ENCODE measurements at regions not wholly inside any gene's neighbourhood (a gene's known extent, or its start where the extent isn't known, plus 50 kb on each side); places are given as distances from the start of the nearest gene placed in this dataset.

DNA sequence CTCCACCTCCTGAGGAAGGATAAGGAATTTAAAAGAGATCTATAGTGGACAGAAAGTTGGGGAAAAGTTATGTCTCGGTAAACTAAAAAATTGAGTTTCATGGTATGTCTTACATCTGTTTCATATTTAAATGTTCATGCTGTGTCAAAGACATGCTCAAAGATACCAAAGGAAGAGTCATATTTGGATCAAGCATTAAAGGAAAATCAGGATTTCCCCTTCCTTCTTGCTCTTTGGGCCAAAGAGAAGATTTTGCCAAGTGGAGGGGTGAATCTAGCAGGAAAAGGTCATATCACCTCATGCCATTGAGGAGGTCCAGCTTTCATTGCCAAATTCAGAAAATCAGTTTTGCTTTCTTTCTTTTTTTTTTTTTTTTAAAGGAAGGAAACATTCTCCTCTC is 192.4 kb downstream of the OGFRL1 start:
- DNase-seq (ENCODE audit: low read depth in 2 of 2), result no peak

GRCh38 chr6:71481801-71482200 is 193.2 kb downstream of the OGFRL1 start:
- no peak for DNase-seq (ENCODE audit: low read depth in 2 of 2)

GRCh38 chr6:71482742-71483141 is 194.1 kb downstream of the OGFRL1 start:
- DNase-seq (ENCODE audit: low read depth in 2 of 2), result no peak

DNA sequence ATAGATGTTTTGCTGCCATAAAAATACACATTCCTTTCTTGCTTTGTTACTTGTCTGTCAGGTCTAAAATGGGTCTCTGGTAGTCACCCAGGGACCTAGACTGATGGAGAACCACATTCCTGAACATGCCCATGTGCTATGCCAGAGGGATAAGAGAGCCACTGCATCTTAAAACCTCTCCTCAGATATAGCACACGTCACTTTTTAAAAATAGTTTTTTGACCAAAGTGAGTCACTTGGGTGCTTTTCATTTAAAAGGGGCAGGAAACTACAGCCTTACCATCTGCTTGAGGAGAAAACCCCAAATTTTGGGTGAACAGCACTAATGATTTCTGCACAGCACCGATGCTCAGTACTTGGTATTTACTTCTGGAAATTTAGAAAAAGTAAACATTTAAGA is 197.8 kb downstream of the OGFRL1 start:
- no peak for DNase-seq (ENCODE audit: low read depth in 2 of 2)

GRCh38 chr6:71488186-71488585 is 199.6 kb downstream of the OGFRL1 start:
- DNase-seq (ENCODE audit: low read depth in 2 of 2), result no peak

- DNase-seq (ENCODE audit: low read depth in 2 of 2), result peak; percentile 71 to 74
Observed at GRCh38 chr6:71489736-71490135, 201.1 kb downstream of the OGFRL1 start.

DNA sequence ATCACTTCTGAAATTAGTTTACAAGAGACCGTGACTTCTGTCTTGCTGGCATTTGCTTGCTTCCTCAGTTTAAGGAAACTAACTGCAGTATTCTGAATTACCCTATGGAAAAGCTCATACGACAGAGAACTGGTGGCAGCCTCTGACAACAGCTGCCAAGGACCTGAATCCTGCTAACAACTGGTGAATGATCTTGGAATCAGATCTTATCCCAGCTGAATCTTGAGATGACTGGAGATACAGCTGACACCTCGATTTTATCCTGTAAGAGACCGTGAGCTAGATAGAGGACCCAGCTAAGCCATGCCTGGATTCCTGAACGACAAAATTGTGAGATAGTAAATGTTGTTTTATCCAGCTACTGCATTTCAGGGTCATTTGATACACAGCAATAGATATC is 202.3 kb downstream of the OGFRL1 start:
- DNase-seq (ENCODE audit: low read depth in 2 of 2), result no peak

GRCh38 chr6:71491844-71492243 is 203.2 kb downstream of the OGFRL1 start:
- DNase-seq (ENCODE audit: low read depth in 2 of 2), result no peak

- no peak for DNase-seq (ENCODE audit: low read depth in 2 of 2)
Observed at GRCh38 chr6:71492668-71493067, 204.1 kb downstream of the OGFRL1 start.

GRCh38 chr6:71496018-71496721 is 207.6 kb downstream of the OGFRL1 start:
- no peak for DNase-seq (ENCODE audit: low read depth in 2 of 2)

GRCh38 chr6:71496722-71497033 is 208.1 kb downstream of the OGFRL1 start:
- no peak for DNase-seq (ENCODE audit: low read depth in 2 of 2)

DNA sequence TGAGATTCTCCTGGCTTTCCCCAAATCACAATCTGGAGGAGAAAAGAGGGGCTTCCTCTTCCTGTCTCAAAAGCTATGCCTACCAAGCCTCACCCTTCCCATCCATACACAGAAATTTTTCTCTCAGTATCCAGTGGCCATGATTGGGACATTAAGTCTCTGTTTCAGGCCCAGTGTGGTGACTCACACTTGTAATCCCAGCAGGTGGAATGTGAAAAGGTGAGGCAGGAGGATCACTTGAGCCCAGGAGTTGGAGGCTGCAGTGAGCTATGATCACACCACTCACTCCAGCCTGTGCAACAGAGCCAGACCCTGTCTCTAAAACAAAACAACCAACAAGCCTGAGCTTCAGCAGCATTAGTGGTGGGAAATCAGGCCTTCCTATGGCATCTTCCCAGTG is 210.0 kb downstream of the OGFRL1 start:
- no peak for DNase-seq (ENCODE audit: low read depth in 2 of 2)

GRCh38 chr6:71499667-71500066 is 211.1 kb downstream of the OGFRL1 start:
- DNase-seq (ENCODE audit: low read depth in 2 of 2), result no peak

- no peak for DNase-seq (ENCODE audit: low read depth in 2 of 2)
Observed at GRCh38 chr6:71502168-71502567, 213.6 kb downstream of the OGFRL1 start.

DNA sequence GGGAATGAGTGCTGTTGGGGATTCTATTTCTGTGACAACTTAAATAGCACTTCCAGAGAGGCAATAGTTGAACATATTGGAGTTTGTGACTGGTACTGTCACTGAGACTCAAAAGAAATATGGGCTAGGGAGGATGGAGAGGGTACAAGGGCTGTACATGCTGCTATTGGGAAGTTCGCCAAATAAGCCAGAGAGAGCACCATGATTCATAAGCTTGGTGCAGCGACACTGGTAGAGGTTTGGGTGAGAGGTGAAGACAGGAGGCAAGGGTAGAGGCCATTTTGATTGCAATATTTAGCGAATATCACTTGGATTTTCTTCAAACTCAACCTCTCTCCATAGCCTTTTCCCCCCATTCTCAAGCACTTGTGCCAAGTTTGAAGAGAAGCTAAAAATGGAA is 214.3 kb downstream of the OGFRL1 start:
- DNase-seq (ENCODE audit: low read depth in 2 of 2), result no peak

- DNase-seq (ENCODE audit: low read depth in 2 of 2), result no peak
Observed at GRCh38 chr6:71507183-71507582, 218.6 kb downstream of the OGFRL1 start.

DNA sequence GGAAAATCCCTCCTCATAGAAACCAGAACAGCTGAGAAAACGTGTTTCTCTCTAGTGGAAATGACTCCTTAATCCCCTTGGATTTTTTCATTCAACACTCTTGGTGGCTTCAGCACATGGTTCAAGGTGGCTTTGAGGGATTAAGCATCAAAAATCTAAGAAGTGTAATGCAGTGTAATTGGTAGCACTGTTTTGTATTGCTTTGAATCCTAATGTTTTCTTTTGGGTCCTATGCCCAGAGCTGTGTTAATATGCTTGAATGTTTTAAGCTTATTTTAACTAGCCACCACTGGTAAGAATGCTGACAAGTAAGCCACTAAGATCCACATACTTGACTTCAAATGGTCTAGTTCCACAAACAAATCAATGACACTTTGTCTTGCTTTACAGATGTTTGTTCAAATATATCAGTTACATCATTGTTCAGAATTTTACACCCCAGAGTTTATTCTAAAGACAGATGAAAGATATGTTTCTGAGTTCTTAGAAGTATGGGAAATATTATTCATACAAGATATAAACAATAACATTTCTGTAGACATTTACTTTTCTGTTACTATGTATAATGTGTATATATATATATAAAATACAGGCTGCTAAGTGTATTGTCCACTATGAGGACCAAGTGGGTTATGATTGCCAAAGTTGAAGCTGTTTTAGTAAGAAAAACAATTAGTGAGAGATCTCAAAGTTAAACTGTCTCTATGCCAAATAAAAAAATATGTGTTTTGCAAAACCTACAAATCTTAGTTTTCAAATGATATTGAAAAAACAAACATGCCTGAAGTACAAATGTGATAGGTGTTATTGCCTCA is 220.8 kb downstream of the OGFRL1 start:
- no peak for DNase-seq (ENCODE audit: low read depth in 2 of 2)

DNA sequence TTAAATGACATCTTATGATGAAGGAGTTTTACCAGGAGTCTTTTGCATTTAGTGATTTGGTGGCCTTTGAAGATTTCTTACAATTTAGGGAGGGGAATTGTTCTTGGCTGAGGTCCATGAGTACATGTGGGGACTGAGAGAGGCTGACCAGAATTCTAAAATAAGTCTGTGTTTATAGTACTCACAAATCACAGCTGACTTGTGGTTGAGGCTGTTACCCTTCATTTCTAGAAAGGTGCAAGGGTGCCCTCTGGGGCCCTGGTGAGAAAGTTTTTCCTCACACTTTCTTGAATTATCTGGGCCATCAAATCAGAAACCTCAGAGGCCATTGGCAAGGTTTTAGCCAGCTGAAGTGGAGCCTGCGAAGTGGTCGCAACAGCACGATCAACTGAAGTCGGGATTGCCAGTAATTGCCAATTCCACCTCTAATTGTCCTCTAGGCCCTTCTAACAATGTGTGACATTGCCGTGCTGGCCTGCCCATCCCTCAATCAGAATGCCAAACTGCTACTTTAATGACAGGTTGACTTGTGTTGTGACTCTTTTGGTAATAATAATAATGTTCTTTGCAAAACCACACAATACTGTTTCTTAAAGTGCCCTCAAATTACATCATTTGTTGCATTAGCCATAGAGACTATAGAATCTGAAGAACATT is 221.6 kb downstream of the OGFRL1 start:
- peak; percentile 55 to 59 for DNase-seq (ENCODE audit: low read depth in 2 of 2)

DNA sequence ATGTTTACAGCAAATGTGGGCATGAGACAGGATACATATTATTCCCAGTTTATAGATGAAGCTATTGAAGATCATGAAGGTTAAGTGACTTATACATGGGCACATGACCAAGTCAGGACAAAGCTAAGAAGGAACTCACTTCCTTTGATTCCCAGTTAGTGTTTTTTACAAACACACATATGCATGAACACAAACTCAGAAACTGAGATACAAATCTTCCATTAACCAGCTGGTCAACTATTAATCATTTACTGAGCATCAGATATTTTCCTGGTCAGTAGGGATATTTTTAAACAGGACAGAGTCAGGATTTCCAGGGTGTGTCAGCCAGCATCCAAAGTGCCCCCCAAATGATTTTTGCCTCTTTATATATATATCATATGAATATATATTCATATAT is 222.2 kb downstream of the OGFRL1 start:
- no peak for DNase-seq (ENCODE audit: low read depth in 2 of 2)

GRCh38 chr6:71512256-71512655 is 223.6 kb downstream of the OGFRL1 start:
- DNase-seq (ENCODE audit: low read depth in 2 of 2), result no peak

- DNase-seq (ENCODE audit: low read depth in 2 of 2), result no peak
Observed at GRCh38 chr6:71513036-71513435, 224.4 kb downstream of the OGFRL1 start.

DNA sequence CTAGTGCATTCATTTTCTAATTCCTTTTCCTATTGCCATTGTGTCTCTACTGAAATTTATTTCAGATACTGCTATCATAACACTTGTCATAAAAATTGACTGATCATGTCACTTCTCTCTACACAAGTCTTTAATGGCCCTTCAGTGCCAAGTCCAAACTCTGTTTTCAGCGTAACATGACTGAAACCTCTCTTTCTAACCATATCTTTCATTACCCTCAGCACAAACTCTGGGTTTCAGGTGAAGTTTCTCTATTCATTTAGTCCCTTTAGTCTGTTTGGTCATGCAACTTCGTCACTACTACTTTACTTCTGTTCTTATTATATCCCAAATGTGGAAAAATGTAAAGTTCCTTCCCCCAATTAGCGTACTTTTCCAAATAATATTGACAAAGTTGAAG is 234.9 kb downstream of the OGFRL1 start:
- no peak for DNase-seq (ENCODE audit: low read depth in 2 of 2)

GRCh38 chr6:71524201-71524600 is 235.6 kb downstream of the OGFRL1 start:
- no peak for DNase-seq (ENCODE audit: low read depth in 2 of 2)

Data from fibroblast of skin of left quadriceps (primary cell).